GM19438 (cell line): ENCODE measurements at regions not wholly inside any gene's neighbourhood (a gene's known extent, or its start where the extent isn't known, plus 50 kb on each side); places are given as distances from the start of the nearest gene placed in this dataset.

Source experiments
- ATAC-seq: cut with Tn5 transposase; IDR thresholded peaks from one replicate; pipeline ENCODE4 v1.9.1; 2021; ENCODE audit warnings: low read depth; ENCODE audit not compliant: unreplicated experiment

GRCh38 chr7:18434171-18434570, 61.4 kb upstream of the HDAC9 start:
- ATAC-seq = no peak

GRCh38 chr7:18437101-18437500, 58.4 kb upstream of the HDAC9 start:
- no peak for ATAC-seq

- no peak for ATAC-seq
These were observed 54.6 kb upstream of the HDAC9 start for GRCh38 chr7:18440934-18441333.

GRCh38 chr7:18444826-18445225, 50.7 kb upstream of the HDAC9 start:
- no peak for ATAC-seq

- no peak for ATAC-seq
These were observed 50.1 kb upstream of the HDAC9 start for GRCh38 chr7:18445483-18445882.
